Endodermal cell (in vitro differentiated cells): ENCODE measurements at regions not wholly inside any gene's neighbourhood (a gene's known extent, or its start where the extent isn't known, plus 50 kb on each side); places are given as distances from the start of the nearest gene placed in this dataset.

Experiments used
- DNase-seq: peaks from one replicate; pipeline ENCODE4 v3.0.0-alpha.2; 2017
- H3K27ac ChIP-seq: 2 replicates; pipeline ENCODE4 v1.5.1; 2013; ENCODE audit warnings: mild to moderate bottlenecking, low read depth, low read length, moderate library complexity
- H3K27me3 ChIP-seq: 2 replicates; pipeline ENCODE4 v1.6.1; 2013; ENCODE audit warnings: mild to moderate bottlenecking, low read length, moderate library complexity; ENCODE audit not compliant: insufficient read depth, control insufficient read depth, poor library complexity, severe bottlenecking
- H3K36me3 ChIP-seq: 2 replicates; pipeline ENCODE4 v1.7.0; 2013; ENCODE audit warnings: mild to moderate bottlenecking, low read length, moderate library complexity; ENCODE audit not compliant: control insufficient read depth, insufficient read depth
- H3K4me1 ChIP-seq: one replicate; pipeline ENCODE4 v1.7.0; 2013; ENCODE audit warnings: low read length; ENCODE audit not compliant: control insufficient read depth, insufficient read depth
- H3K4me3 ChIP-seq: 2 replicates; pipeline ENCODE4 v1.5.1; 2013; ENCODE audit warnings: mild to moderate bottlenecking, low read length, moderate library complexity
- H3K9ac ChIP-seq: 2 replicates; pipeline ENCODE4 v1.6.1; 2013; ENCODE audit warnings: mild to moderate bottlenecking, low read length, moderate library complexity; ENCODE audit not compliant: poor library complexity, severe bottlenecking; ENCODE audit errors: extremely low read depth
- H3K9me3 ChIP-seq: 2 replicates; pipeline ENCODE4 v1.6.1; 2013; ENCODE audit warnings: mild to moderate bottlenecking, low read length, moderate library complexity; ENCODE audit not compliant: control insufficient read depth
- H3K27ac Mint-ChIP-seq: 2 replicates; pipeline ENCODE4 v1.8.0; 2020; ENCODE audit warnings: mixed read lengths
- H3K27me3 Mint-ChIP-seq: 2 replicates; pipeline ENCODE4 v1.8.0; 2021; ENCODE audit warnings: mild to moderate bottlenecking, mixed read lengths; ENCODE audit not compliant: insufficient read depth
- H3K36me3 Mint-ChIP-seq: 2 replicates; pipeline ENCODE4 v1.8.0; 2020; ENCODE audit warnings: low read depth, mixed read lengths
- H3K4me1 Mint-ChIP-seq: 2 replicates; pipeline ENCODE4 v1.8.0; 2020; ENCODE audit warnings: mixed read lengths
- H3K4me3 Mint-ChIP-seq: 2 replicates; pipeline ENCODE4 v1.8.0; 2020; ENCODE audit warnings: mild to moderate bottlenecking, moderate library complexity, mixed read lengths
- H3K9me3 Mint-ChIP-seq: 2 replicates; pipeline ENCODE4 v1.8.0; 2020; ENCODE audit warnings: mild to moderate bottlenecking, mixed read lengths
- CTCF ChIP-seq: fragments of 200-600 bp; sonication (generic); conservative IDR thresholded peaks from 2 replicates; pipeline ENCODE4 v1.5.0; 2021; ENCODE audit warnings: antibody characterized with exemption, mild to moderate bottlenecking
- WGBS, 2 experiments: methylation state at CpG; one replicate each; pipeline versions ENCODE4 v1.1.5 to v1.1.7; 2013; ENCODE audit warnings: missing lambda C conversion rate in 2 of 2, mixed read lengths in 1 of 2; ENCODE audit not compliant: insufficient coverage in 1 of 2, insufficient read length in 1 of 2; 5-methylcytosine and 5-hydroxymethylcytosine counted together

- H3K4me3 ChIP-seq, result no peak overlapping the region
- WGBS, 2 experiments, result 76 to 94% methylated on average over 2 to 5 of the region's 6 CpGs
- Mint-ChIP-seq H3K27ac (no peak overlapping the region), H3K4me3 (no peak overlapping the region), H3K36me3 (no peaks in the 10 kb centered on the region), H3K9me3 (no peaks in the 10 kb centered on the region), H3K27me3 (no peaks in the 10 kb centered on the region), H3K4me1 (no peaks in the 10 kb centered on the region)
- H3K27ac ChIP-seq, result no peak overlapping the region
- TF ChIP-seq CTCF, result no peak
- H3K27me3 ChIP-seq, result no peaks in the 10 kb centered on the region
- H3K36me3 ChIP-seq, result no peaks in the 10 kb centered on the region
- H3K9me3 ChIP-seq, result no peaks in the 10 kb centered on the region
- H3K4me1 ChIP-seq, result no peaks in the 10 kb centered on the region
- no peak overlapping the region for H3K9ac ChIP-seq
- DNase-seq, result no peak
These were observed 1089.3 kb downstream of the SUCLG1 start for GRCh38 chr2:83369601-83370418.

GRCh38 chr2:83368916-83369315, 1090.2 kb downstream of the SUCLG1 start:
- WGBS, 2 experiments, result 96 to 100% methylated on average over 2 to 3 of the region's 3 CpGs
- no peaks in the 10 kb centered on the region for H3K36me3 Mint-ChIP-seq

GRCh38 chr2:83368461-83368860, 1090.6 kb downstream of the SUCLG1 start:
- TF ChIP-seq CTCF, result no peak
- no peaks in the 10 kb centered on the region for H3K36me3 Mint-ChIP-seq

More at GRCh38 chr2:83368916-83369315, 1090.2 kb downstream of the SUCLG1 start:
- Mint-ChIP-seq H3K9me3 (no peaks in the 10 kb centered on the region), H3K4me3 (no peak overlapping the region), H3K4me1 (no peaks in the 10 kb centered on the region), H3K27me3 (no peaks in the 10 kb centered on the region), H3K27ac (no peak overlapping the region)
- DNase-seq, result no peak
- no peak overlapping the region for H3K4me3 ChIP-seq
- H3K9ac ChIP-seq, result no peak overlapping the region
- H3K36me3 ChIP-seq, result no peaks in the 10 kb centered on the region
- no peak for TF ChIP-seq CTCF
- no peaks in the 10 kb centered on the region for H3K9me3 ChIP-seq
- no peaks in the 10 kb centered on the region for H3K27me3 ChIP-seq
- no peak overlapping the region for H3K27ac ChIP-seq
- no peaks in the 10 kb centered on the region for H3K4me1 ChIP-seq

More at GRCh38 chr2:83368461-83368860, 1090.6 kb downstream of the SUCLG1 start:
- Histone ChIP-seq H3K9me3 (no peaks in the 10 kb centered on the region), H3K9ac (no peak overlapping the region), H3K27ac (no peak overlapping the region), H3K4me1 (no peaks in the 10 kb centered on the region), H3K27me3 (no peaks in the 10 kb centered on the region), H3K4me3 (no peak overlapping the region), H3K36me3 (no peaks in the 10 kb centered on the region)
- DNase-seq, result no peak
- Mint-ChIP-seq H3K27me3 (no peaks in the 10 kb centered on the region), H3K9me3 (no peaks in the 10 kb centered on the region), H3K27ac (no peak overlapping the region), H3K4me1 (no peaks in the 10 kb centered on the region), H3K4me3 (no peak overlapping the region)
- no CpG with 5 or more reads among the region's 2 CpGs for WGBS, 2 experiments
